ENCODE measurements at regions not wholly inside any gene's neighbourhood (a gene's known extent, or its start where the extent isn't known, plus 50 kb on each side); places are given as distances from the start of the nearest gene placed in this dataset.
A peak's percentile ranks its signal among the peaks of the same experiment; 100 is the strongest.

- DNase-seq, result no peak
Measured at GRCh38 chr9:14424983-14425382, 111.0 kb upstream of the NFIB start.

GRCh38 chr9:14424289-14424688, 110.3 kb upstream of the NFIB start:
- no peak for DNase-seq

DNA sequence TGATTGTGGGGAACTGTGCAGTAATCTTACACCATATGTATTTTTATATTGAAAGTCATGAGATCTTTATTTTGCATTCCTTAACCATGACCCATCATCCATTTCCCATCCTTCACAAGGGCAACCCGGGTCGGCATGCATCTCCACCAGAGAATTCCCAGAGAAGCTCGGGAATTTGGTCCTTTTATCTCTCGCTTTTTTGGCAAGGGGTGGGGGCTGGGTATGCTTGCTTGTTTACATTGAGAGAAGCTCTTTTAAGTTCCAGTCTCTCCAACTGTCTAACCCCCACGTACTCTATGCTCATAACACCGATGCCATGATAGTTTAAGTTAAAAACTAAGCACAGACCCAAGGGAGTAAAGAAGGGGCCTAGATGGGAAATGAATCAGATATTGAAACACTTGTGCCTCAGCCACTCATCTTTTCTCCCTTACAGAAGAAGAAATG, 109.9 kb upstream of the NFIB start:
- DNase-seq, result no peak

DNA sequence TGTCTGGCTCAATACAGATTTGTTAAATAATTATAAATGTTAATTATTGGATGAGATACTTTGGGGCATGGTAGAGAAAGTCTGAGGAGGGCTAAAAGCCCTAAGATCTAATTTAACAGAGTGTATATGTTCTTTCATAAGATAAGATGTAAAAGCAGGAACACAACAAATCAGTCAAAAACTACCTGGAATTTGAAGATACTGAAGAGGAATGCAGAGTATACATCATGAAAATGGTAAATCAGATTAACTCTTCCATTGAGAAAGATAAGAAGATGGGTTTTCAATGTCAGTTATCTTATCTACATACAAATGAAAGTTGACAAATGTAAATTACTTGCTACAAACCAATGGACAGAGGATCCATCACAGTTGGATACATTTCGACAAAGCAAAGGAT, 107.3 kb upstream of the NFIB start:
- DNase-seq, result no peak

DNA sequence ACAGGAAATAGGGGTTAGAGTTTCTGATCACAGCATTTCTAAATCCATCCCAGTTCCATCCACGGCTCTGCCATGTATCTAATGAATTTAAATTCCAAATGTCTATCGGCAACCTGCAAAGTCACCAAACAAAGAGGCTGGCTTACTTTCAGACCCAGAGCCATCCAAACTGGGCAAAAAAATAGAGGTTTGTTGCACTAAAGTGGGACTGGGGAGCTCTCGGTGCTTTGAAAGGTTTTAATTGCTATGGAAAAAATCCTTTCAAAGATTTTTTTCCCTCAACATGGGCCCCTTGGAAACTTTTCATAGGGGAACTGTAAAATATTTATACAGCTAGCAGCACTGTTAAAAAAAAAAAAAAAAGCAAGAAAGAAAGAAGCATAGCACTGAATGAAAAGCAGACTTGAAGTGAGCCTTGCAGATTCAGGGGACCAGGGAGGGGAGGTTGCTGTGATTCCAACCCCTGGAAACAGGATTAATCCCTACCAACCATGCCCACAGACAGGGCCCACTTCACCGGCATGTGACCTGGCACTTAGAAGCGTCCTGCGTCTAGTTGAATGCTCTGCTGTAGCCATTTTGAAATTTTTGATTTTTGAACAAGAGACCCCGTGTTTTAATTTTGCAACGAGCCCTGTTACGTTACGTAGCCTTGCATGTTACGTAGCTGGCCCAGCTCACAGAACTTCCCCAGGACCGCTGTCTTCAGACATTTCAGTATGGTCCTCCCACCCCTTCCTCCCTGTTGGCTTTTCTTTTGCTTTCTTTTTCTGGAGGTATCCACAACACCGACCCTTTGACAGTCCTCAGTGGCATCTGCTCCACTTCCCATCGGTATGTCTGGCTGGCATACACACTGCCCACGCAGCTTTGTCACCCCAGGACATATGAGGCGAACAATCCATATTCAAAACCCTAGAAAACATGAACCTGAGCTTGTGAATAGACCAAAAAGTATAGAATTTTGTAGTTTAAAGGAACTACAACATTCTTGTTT, 105.3 kb upstream of the NFIB start:
- DNase-seq, result peak; percentile 40

DNA sequence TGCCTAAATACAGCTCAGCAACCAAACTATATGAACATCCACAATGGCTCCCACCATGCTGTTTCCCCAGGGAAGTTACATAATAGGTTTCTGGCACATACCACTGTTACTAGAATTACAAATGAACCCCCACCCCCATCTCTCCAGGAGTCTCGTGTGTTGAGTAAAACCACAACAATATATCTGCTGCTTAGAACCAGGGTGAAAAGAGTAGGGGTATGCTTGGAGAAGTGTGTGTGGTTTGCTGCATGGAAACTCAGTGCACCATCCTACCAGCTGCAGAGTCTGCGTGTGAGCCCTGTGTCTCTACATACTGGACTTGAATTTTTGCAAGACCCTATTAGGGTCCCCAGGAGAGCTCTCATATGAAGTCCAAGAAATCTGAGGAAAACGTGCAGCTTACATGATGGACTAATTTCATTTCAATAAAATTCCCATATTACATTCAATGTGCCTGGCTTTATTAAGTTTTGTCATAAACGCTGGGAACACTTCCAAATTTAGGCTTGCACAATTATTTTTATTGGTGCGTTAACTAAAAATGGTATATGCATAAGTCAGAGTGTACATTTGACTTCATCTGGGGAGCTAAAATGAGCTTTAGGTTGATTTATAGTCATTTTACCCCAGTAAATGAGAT, 104.5 kb upstream of the NFIB start:
- no peak for DNase-seq

GRCh38 chr9:14417237-14417636, 103.3 kb upstream of the NFIB start:
- no peak for DNase-seq

- DNase-seq, result no peak
Measured at GRCh38 chr9:14415947-14416346, 102.0 kb upstream of the NFIB start.

GRCh38 chr9:14413812-14414211, 99.9 kb upstream of the NFIB start:
- DNase-seq, result no peak

DNA sequence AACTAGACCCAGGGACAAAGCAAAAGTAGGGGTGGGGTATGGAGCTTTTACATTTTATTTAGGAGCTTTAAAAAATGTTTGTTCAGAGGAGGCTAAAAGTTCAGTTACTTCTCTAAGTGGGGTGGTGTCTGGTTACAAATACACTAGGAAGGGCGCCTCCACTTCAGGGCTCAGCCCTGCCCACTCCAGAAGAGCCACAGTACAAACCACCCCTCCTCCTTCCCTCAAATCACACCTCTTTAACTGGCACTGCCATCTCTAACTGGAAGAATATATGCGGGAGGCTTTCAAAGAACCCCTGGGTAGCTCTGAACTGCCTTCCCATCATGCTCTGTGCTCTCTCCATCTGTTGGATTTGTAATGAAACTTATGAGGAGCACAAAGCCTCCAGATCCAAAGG, 98.8 kb upstream of the NFIB start:
- DNase-seq, result no peak

DNA sequence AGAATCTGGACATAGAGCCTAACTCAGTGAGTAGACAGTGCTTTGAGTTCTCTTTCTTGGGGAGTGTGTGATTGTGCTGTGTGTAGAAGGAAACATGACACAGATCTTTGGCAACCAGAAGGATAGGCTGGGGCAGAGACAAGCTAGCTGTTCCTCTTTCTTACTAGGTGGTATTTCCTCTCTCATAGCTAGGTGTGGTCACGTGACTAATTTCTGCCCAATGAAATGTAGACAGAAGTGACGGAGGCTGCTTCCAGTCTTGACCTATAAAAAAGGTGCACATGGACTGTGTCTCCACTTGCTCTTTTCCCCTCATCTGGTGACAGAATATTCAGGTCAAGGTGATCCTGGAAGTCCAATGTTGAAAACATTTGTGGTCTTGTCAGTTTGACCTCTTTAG, 92.5 kb upstream of the NFIB start:
- no peak for DNase-seq

GRCh38 chr9:14405176-14405706, 91.3 kb upstream of the NFIB start:
- DNase-seq, result no peak

GRCh38 chr9:14403081-14403480, 89.1 kb upstream of the NFIB start:
- no peak for DNase-seq

- DNase-seq, result no peak
Measured at GRCh38 chr9:14402583-14402982, 88.6 kb upstream of the NFIB start.

- no peak for DNase-seq
Measured at GRCh38 chr9:14401911-14402310, 88.0 kb upstream of the NFIB start.

DNA sequence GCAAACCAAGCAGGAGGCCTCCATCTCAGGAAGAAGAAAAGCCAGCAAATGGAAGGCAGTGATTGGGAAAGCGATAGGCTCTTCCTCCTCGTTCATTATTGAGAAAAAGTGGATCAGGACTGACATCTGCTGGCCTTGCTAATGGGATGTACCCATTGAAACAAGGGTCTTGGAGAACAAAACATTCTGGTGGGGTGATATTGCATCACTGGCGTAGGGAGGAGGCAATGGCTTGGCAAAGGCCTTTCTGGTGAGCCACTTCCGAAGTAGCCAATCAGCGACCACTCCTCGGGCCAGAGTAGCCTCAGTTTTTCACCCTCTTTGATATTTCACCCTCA, 86.7 kb upstream of the NFIB start:
- peak; percentile 85 for DNase-seq

- peak; percentile 47 for DNase-seq
Measured at GRCh38 chr9:14399756-14400657, 86.1 kb upstream of the NFIB start.

DNA sequence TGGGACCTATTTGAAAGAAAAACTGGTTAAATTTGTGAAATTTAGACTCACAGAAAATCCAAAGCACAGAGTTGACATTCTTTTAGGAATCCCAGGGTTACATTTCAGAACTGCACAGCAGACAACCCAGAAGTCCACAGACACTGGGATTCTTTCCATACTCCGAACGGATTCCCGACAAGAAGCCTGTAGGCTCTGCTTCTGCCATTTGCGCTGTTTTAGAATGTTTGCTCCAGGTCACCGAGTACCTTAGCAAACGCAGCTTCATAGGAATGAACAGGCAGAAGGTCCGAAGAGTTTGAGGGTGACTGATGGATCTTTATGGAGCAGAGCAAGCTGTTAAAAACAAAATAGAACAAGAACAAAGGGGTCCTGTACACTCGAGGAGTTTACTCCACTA, 84.5 kb upstream of the NFIB start:
- no peak for DNase-seq

DNA sequence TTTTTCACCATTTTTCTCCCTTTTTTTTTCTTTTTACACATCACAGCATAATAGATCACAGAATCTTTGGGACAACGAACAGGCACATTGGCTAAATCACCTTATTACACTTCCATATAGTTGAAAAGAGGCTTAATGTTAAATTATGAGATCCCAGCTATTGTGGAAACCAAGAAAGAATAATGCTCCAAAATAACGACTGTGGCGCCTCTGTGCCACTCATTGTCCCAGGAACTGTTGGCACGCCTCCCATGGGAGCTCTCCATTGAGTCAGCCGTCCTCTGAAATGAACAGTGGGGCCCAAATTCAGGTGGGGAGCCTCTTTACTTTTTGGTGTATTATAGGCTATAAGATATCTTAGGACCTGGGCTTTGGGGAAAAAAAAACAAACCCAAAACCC, 82.2 kb upstream of the NFIB start:
- peak; percentile 53 for DNase-seq

DNA sequence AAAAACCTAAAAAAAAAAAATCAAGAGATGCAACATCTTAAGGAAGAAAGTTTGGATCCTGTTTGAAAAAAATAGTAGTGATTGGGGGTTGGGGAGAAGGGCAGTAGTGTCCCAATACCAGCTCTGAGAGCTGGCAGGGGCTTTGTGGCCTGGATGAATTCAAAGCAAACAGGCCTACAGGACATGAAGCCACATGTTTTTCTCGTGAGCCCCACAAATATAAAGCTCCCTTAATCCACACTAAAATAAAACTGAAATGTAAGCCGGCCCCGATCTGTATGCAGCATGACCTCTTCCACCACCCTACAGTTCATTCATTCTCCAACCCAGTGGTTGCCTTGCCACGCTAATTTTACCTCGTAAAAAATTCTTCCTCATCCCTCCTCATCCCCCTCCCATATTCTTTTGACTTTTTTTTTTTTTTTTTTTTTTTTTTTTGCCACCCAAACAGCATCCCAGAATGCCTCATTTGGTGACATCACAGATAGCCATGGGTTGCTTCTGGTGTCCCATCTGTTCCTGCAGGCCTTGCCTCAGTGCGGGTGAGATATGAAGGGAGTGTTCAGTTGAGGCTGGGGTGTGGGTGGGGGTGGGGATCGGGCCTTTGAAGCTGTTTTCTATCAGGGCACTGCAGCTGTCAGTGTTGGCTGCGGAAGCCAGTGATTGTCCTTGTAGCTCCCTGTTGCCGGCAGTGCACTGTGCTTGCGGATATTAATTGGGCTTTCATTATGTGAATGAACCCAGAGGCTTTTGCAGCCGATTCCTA, 81.6 kb upstream of the NFIB start:
- peak; percentile 81 for DNase-seq

- DNase-seq, result no peak
Measured at GRCh38 chr9:14393418-14393817, 79.5 kb upstream of the NFIB start.

DNA sequence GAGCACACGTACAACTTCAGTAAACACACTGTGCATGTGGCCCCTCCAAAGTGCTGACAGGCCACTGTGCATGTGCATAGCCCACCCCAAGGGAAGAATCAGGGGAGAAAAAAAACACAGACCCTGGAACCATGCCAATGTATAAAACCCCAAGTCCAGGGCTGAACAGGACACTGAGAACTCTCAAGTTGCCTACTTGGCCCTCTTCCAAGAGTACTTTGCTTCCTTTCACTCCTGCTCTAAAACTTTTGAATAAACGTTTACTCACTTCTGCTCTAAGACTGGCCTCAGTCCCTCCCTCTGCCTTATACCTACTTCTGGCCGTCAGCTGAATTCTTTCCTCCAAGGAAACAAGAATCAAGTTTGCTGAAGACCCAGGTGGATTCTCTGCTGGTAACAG, 77.7 kb upstream of the NFIB start:
- DNase-seq, result no peak
